Left ventricle myocardium superior (tissue), 1 donor: ENCODE measurements at regions not wholly inside any gene's neighbourhood (a gene's known extent, or its start where the extent isn't known, plus 50 kb on each side); places are given as distances from the start of the nearest gene placed in this dataset.
A peak's percentile ranks its signal among the peaks of the same experiment; 100 is the strongest.
"Not testable (repeated sequence)": the region's sequence is repeated elsewhere in the genome, so short reads cannot be mapped to it uniquely, and the experiment has no call there.

Experiments
- ATAC-seq: fragments of 200-7000 bp; cut with Tn5 transposase; one replicate; pipeline ENCODE4 v1.9.1; 2020; ENCODE audit warnings: mild to moderate bottlenecking, moderate library complexity
- DNase-seq: peaks from one replicate; pipeline ENCODE4 v3.0.0-alpha.2; 2020
- intact Hi-C: fragments of 100-400 bp; cut with micrococcal nuclease; formaldehyde crosslinking; loops from one replicate; pipeline ENCODE4 v1.11.0; 2022
- donor health status: DM: no; HTN: yes; CAD: no; lungs with severe emphysema.

- ATAC-seq, intact Hi-C loops, DNase-seq: not testable (repeated sequence)
Observed at GRCh38 chr22:10526079-10526478, 5001.9 kb upstream of the OR11H1 start.

GRCh38 chr22:10531141-10531540 lies 4996.9 kb upstream of the OR11H1 start:
- ATAC-seq, intact Hi-C loops, DNase-seq: not testable (repeated sequence)

GRCh38 chr22:10572531-10572930 lies 4955.5 kb upstream of the OR11H1 start:
- ATAC-seq, intact Hi-C loops, DNase-seq: not testable (repeated sequence)

- ATAC-seq, intact Hi-C loops, DNase-seq: not testable (repeated sequence)
Observed at GRCh38 chr22:10601071-10601470, 4926.9 kb upstream of the OR11H1 start.

GRCh38 chr22:10631961-10632360 lies 4896.0 kb upstream of the OR11H1 start:
- intact Hi-C loops, ATAC-seq, DNase-seq: not testable (repeated sequence)

GRCh38 chr22:10635341-10635740 lies 4892.7 kb upstream of the OR11H1 start:
- intact Hi-C loops, DNase-seq, ATAC-seq: not testable (repeated sequence)

- intact Hi-C loops, DNase-seq, ATAC-seq: not testable (repeated sequence)
Observed at GRCh38 chr22:10662818-10663217, 4865.2 kb upstream of the OR11H1 start.

GRCh38 chr22:10673065-10673464 lies 4854.9 kb upstream of the OR11H1 start:
- intact Hi-C loops, ATAC-seq, DNase-seq: not testable (repeated sequence)

- DNase-seq, intact Hi-C loops, ATAC-seq: not testable (repeated sequence)
Observed at GRCh38 chr22:10678720-10679119, 4849.3 kb upstream of the OR11H1 start.

- intact Hi-C loops, DNase-seq, ATAC-seq: not testable (repeated sequence)
Observed at GRCh38 chr22:10685436-10685835, 4842.6 kb upstream of the OR11H1 start.

GRCh38 chr22:10687256-10687655 lies 4840.7 kb upstream of the OR11H1 start:
- intact Hi-C loops, ATAC-seq: not testable (repeated sequence)
- peak; percentile 58 for DNase-seq

GRCh38 chr22:10698836-10699235 lies 4829.2 kb upstream of the OR11H1 start:
- ATAC-seq, intact Hi-C loops, DNase-seq: not testable (repeated sequence)

- intact Hi-C loops, ATAC-seq, DNase-seq: not testable (repeated sequence)
Observed at GRCh38 chr22:10699301-10700097, 4828.5 kb upstream of the OR11H1 start.

GRCh38 chr22:10708175-10708574 lies 4819.8 kb upstream of the OR11H1 start:
- DNase-seq, ATAC-seq: not testable (repeated sequence)

GRCh38 chr22:10710923-10711322 lies 4817.1 kb upstream of the OR11H1 start:
- ATAC-seq, intact Hi-C loops, DNase-seq: not testable (repeated sequence)

More at GRCh38 chr22:10708175-10708574, 4819.8 kb upstream of the OR11H1 start:
- intact Hi-C loops = not testable (repeated sequence)

- ATAC-seq, DNase-seq, intact Hi-C loops: not testable (repeated sequence)
Observed at GRCh38 chr22:10722804-10723203, 4805.2 kb upstream of the OR11H1 start.

- DNase-seq, ATAC-seq, intact Hi-C loops: not testable (repeated sequence)
Observed at GRCh38 chr22:10723966-10724365, 4804.0 kb upstream of the OR11H1 start.

- ATAC-seq = no peak
- DNase-seq = no peak
- intact Hi-C loops = no loop called here
Observed at GRCh38 chr22:10727393-10727792, 4800.6 kb upstream of the OR11H1 start.

GRCh38 chr22:10729979-10730378 lies 4798.0 kb upstream of the OR11H1 start:
- intact Hi-C loops, ATAC-seq, DNase-seq: not testable (repeated sequence)

- ATAC-seq, DNase-seq, intact Hi-C loops: not testable (repeated sequence)
Observed at GRCh38 chr22:10730706-10731105, 4797.3 kb upstream of the OR11H1 start.
